M059J (cell line): ENCODE measurements at regions not wholly inside any gene's neighbourhood (a gene's known extent, or its start where the extent isn't known, plus 50 kb on each side); places are given as distances from the start of the nearest gene placed in this dataset.
A peak's percentile ranks its signal among the peaks of the same experiment; 100 is the strongest.
"Not testable (repeated sequence)": the region's sequence is repeated elsewhere in the genome, so short reads cannot be mapped to it uniquely, and the experiment has no call there.

Experiments used
- DNase-seq: peaks from one replicate; pipeline ENCODE4 v3.0.0-alpha.2; 2012; ENCODE audit warnings: low read depth

DNA sequence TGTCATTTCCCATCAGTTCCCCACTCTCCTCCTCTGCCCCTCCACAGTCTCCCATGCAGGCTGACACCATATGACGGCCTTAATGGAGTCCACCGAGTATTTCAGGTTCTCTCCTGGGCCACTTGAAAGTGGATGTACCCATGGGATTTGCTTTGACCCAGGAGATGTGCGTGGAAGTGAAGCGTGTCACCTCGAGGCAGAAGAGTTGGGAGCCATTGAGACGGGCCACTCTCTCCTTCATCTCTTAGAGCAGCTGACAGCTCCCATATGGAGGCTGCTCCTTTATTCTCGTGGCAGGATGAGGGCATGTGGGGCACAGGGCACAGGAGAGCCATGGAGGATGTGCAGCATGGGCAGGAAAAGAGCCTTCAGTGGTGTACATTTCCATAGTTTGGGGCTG lies 144.7 kb upstream of the CRYM start:
- DNase-seq, result not testable (repeated sequence)

DNA sequence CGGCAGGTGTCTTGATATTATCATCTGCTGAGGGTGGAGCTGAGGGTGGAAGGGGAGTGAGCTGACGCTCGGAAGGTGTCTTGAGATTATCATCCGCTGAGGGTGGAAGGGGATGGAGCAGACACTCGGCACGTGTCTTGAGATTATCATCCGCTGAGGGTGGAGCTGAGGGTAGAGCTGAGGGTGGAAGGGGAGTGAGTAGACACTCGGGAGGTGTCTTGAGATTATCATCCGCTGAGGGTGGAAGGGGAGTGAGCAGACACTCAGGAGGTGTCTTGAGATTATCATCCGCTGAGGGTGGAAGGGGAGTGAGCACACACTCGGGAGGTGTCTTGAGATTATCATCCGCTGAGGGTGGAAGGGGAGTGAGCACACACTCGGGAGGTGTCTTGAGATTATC lies 126.6 kb upstream of the CRYM start:
- DNase-seq, result not testable (repeated sequence)

DNA sequence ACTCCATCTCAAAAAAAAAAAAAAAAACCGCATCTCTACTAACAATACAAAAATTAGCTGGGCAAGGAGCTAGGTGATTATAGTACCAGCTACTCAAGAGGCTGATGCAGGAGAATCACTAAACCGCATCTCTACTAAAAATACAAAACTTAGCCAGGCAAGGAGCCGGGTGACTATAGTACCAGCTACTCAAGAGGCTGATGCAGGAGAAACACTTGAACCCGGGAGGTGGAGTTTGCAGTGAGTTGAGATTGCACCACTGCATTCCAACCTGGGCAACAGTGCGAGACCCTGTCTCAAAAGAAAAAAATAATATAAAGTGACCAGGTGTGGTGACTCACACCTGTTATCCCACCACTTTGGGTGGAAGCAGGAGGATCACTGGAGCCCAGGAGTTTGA lies 119.8 kb upstream of the CRYM start:
- DNase-seq, result not testable (repeated sequence)

DNA sequence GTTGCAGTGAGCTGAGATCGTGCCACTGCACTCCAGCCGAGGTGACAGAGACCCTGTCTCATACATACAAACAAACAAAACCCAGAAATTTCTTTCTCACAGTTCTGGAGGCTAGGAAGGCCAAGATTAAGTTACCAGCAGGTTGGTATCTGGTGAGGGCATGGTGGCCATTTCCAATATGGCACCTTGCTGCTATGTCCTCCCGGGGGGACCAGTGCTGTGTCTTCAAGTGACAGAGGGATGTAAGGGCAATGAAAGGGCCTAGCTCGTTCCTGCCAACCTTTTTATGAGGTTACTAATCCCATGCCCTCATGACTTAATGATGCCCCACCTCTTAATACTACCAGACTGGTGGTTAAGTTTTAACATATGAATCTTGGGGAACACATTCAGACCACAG lies 118.5 kb upstream of the CRYM start:
- DNase-seq, result not testable (repeated sequence)

DNA sequence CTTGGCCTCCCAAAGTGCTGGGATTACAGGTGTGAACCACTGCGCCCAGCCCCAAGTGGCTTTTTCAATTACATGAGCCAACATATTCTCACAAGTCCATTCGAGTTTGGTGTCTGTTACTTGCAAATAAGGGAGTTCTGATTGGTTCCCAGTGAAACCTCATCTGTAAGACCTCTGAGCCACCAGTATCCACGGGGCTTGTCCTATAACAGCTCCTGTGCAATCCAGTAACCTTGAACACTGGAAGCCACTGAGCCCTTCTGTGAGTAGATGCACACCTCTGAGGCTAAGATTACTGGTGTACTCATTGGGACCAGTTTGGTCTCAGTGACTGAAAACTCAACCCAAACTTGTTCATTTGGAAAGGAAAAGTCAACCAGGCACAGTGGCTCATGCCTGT lies 112.5 kb upstream of the CRYM start:
- not testable (repeated sequence) for DNase-seq

DNA sequence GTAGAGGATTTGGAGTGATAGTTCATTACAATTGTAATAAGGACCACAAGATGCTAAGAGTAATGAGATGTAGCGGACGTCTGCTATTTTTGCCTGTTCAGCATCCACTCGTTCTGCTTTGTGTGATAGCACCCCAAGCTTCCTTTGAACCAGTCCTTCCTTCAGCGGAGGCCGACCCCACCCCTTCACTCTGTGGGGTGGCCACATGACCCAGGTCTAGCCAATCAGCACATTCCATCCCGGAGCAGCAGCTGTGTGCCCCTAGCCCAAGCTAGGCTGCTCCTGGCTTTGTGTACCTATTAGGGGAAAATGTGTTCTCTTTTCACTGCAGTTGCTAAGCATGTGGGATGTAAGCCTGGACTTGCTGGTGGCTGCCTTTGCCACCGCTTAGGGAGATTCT lies 111.8 kb upstream of the CRYM start:
- not testable (repeated sequence) for DNase-seq

DNA sequence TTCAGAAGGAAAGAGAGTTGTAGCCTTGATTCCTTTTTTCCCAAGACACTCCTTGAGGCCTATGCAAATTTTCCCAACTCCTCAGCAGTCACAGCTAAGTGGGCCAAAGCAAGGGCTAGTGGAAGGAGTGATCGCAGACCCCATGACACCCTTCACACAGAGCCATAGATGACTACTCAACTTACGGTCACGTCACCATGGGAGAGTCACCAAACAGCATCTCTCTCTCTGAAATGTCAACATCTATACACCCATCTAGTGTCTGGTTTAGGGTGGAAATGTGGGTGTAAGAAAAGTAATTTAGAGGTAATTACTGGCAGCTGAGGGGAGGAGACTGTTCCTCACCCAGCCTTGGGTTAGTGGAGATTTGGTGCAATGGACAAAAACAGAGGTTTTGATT lies 109.7 kb upstream of the CRYM start:
- not testable (repeated sequence) for DNase-seq

DNA sequence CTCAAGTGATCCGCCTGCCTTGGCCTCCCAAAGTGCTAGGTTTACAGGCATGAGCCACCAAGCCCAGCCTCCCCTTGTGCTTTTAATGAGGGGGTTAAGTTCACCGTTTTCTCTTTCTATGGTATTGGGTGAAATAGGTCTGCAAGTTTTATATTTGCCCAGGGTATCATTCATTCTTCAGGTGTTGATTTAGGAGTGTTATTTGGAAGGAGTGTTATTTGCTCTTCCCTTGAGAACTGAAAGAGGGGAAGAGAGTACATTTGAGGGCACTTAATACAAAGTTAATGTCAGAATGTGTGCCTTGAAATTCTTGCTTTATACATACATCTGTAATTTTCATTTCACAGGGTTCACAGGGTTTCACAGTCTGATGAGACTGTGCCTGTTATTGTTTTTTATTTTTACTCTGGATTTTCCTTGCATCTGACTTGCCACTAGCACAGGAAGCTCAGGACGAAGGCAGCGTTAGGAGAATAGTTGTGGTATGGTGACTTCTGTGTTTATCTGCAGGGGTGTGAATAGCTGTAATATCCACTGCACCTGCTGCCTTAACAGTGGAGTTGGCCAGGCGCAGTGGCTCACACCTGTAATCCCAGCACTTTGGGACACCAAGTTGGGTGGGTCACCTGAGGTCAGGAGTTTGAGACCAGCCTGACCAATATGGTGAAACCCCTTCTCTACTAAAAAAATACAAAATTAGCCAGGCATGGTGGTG lies 108.3 kb upstream of the CRYM start:
- DNase-seq, result not testable (repeated sequence)

DNA sequence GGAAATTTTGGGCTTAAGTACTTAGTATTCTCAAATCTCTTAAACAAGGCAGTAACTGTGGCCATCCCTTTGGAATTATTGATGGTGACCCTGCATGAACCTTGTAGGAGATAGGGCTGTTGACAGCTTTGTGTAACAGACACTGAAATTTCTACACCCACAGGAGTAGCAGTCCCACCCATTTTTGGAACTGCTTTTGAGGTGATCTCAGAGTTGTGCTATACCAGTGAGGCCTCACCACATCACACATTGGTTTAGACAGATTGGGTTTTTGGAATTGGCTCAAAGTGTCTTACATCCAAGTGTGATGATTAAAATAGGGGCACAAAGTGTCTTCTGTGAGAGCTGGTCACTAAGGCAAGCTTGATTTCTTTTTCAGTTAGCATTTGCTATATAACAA lies 105.6 kb upstream of the CRYM start:
- DNase-seq, result not testable (repeated sequence)

DNA sequence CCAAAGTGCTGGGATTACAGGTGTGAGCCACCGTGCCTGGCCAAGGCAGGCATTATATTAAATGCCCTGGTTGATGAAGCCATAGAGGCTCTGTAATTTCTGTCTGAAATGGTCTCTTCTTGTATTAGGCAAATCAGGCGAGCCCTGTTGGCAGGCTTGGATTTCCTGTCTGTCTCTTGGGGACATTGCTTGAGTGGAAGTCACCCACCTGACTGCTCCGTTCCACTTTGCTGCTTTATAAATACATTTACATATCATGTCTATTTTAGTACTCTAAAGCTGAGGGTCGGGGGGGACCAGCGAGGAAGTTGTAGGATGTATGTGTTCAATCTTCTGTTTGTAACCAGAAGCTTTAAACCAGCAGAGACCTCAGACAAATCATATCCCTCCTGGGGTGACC lies 101.6 kb upstream of the CRYM start:
- not testable (repeated sequence) for DNase-seq

DNA sequence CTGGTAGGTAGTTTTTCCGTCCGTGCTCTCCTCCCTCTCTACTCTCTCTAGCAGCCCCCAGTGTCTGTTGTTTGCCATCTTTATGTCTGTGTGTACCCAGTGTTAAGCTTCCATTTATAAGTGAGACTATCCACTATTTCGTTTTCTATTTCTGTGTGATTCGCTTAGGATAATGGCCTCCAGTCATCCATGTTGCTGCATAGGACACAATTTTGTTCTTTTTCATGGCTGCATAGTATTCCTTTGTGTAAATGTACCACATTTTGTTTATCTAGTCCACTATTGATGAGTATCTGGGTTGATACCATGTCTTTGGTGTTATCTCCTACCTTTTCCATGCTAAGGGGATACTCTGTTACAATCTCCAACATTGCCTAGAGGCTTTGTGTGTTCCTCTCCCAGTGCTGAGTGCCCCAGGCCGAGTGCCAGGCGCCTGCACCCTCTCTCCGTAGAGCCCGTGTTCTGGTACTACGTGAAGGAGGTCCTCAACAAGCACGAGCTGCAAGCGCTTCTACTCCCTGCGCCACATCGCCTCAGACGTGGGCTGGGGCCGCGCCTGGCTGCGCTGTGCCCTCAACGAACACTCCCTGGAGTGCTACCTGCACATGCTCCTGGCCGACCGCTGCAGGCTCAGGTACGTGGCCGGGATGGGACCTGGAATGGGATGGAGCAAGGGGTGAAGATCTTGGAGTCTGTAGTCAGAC lies 98.3 kb upstream of the CRYM start:
- DNase-seq, result not testable (repeated sequence)

DNA sequence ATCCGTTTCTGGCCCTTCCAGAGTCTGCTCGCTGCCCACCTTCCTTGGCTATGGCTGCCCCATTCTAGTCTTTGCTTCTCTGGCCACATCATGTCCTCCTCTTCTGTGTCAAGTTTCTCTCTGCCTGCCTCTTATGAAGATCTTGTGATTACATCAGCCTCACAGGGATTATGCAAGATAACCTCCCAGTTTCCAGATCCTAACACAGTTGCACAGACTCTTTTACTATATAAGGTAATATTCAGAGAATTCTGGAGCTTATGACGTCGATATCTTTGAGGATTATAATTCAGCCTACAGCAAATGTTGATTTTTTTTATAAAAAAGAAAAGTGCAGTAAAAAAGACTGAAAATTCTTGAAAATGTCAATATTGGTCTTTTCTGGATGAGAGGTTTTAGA lies 97.2 kb upstream of the CRYM start:
- not testable (repeated sequence) for DNase-seq

DNA sequence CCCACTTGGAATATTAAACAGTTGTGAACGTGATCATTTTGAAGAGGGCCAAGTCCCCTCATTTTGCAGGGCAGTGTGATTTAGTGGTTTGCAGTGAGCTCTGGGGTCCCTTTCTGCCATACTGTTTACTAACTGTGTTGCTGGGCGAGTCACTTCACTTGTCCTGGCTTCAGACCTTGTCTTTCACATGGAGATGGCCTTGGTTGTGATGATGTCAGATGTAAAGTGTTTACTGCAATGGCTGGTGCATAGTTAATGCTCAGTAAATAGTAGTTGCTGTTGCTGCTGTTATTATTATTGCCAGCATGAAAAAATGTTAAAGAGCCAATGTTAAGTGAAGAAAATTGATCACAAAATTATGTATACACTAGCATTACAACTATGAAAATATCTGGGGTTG lies 95.4 kb upstream of the CRYM start:
- DNase-seq, result not testable (repeated sequence)

DNA sequence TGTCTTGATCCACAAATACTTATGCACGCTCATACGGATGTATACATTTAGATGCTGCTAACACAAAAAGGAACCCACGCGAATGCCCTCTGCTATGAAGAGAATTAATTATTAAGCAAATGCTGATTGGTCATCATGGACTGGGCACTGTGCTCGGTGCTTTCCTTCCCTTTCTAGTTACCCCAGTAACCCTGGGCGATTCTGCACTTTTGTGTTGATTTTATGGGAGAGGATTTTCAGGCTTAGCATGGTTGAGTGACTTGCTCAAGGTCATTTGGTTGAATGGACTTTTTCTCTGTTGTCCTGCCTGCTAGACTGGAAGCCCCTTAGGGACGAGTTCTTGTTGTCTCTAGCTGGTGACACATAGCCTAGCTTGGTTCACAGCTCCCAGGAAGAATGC lies 94.8 kb upstream of the CRYM start:
- DNase-seq, result not testable (repeated sequence)

DNA sequence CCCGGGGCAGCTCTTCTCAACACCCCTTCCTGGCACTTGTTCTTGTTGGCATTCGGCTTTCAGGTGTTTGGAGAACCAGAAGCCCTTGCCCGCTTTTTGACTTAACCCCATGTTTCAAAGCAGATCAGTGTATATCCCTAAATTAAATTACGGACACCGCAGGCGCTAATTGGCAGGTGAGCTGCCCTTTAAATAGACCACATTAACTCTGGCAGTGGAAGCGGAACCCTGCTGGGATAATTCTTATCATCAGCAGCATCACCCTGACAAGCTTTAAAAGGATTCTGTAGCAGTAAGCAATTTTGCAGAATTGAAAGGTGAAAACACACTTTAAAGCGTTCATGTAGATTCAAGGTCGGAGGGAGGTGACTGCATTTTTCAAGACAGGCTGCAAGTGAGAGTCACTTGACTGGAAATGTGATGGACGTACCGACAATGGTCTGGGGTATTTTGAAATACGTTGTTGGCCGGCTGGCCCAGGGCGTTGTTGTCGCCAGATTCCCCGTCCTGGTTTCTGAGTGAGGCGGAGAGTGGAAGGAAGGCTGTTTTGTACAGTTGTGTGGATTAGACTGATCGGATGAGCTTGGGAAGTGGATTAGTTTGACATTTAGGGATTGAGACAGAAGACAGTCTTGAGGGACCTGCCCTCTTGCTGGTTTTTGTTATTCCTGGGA lies 94.2 kb upstream of the CRYM start:
- DNase-seq, result not testable (repeated sequence)

DNA sequence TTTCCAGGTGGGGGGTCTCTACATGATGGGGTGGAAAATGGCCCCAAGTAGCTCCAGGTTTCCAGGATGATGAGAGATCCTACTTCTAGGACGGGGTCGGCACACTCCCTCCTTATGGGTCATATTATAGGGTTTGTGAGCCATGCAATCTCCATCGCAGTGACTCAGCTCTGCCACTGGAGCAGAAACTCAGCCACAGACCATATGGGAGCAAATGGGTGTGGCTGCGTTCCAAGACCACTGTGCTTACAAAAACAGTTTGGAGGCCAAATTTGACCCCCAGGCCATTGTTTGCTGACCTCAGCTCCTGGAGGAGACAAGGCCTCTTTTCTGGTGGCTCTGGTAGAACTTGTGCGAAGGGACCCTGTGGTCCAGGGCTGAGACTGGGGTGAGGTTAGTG lies 92.7 kb upstream of the CRYM start:
- DNase-seq, result peak; percentile 82

DNA sequence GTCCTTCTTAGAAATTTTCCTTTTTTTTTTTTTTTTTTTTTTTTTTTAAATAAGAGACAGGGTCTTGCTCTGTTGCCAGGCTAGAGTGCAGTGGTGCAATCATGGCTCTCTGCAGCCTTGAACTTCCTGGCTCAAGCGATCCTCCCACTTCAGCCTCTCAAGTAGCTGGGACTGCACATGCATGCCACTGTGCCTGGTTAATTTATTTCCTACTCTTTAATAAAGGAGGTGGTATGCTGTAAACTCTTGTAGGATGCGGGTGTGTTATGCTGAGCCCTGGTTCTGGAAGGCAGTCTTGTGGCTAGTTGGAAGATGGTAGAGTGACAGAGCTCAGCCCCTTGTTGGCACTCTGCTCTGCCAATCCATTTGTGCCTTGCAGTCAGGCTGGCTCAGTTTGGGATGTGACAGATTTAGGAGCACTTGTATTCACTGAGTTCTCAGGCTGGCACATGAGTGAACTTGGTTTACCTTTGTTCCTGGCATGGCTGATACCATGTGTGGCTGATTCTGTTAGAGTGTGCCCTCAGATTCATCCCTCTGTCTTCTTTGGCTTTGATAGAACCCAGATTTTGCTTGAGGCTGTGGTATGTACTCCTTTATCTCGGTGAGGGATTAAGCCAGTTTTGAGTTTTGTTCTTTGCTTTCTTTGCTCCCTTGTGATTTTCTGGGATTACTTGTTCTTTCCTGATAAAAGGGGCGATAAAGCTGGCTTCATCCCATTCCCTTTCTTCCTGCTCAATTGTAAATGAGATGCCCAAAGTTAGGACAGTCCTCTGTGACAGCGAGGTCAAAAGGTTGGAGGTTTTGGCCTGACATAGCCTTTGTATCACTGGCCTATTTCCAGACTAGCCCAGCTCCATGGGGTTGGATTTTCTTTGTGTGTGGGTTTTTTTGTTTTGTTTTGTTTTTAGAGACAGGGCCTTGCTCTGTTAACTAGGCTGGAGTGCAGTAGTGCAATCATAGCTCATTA lies 91.2 kb upstream of the CRYM start:
- not testable (repeated sequence) for DNase-seq

DNA sequence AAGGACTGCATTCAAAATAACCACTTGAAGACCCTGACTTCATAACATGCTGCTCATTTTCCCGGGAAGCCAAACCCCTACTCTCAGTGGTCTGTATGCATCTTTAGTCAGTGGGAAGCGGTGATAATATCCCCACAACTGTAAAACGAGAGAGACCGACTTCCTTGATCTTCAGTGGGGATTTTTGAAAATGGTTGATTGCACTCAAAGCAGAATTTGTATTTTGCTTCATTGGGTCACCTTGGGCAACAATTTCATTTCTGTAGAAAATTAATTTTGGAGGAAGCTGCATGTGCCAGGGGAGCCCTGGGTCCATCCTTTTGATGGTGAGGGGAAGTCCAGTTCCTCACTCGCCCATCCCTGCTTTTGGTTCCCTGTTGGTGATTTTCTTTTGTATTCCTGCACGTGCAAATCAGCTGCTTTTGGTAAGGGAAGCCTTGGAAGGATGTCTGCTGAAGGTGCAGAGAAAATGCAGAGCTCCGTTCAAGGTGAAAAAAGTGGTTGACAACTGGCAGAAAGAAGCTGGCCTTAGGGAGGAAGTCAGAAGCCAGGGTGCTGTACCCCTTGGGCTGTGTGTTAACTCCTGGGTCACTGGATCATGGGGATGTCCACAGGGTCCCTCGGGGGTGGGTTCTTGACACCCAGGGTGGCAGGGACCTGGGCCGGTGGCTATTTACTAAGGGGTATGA lies 89.8 kb upstream of the CRYM start:
- not testable (repeated sequence) for DNase-seq

DNA sequence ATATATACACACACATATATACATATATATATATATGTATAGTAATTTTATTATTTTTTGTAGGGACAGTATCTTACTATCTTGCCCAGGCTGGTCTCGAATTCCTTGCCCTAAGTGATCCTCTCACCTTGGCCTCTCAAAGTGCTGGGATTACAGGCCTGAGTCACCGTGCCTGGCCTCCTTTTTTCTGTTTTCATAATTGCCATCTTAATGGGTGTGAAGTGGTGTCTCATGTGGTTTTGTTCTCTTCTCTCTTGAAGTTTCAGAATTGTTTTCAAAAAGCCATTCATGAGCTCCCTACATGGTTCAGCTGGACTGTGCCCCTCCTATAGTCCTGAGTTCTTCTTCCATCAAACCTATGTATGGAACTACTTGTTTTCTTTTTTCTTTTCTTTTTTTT lies 88.9 kb upstream of the CRYM start:
- DNase-seq, result peak; percentile 22

DNA sequence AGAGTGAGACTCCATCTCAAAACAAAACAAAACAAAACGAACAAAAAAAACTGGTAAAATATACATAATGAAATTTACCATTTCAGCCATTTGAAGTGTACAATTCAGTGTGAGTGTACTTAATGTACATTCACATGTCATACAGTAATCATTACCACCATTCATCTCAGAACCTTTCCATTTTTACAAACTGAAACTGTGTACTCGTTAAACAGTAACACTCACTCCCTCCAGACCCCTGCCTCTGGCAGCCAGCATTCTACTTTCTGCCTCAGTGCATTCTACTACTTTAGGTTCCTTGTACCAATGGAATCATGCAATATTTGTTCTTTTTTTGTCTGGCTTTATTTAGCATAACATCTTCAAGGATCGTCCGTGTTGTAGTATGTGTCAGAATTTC lies 87.5 kb upstream of the CRYM start:
- DNase-seq, result not testable (repeated sequence)
